ENCODE measurements at regions not wholly inside any gene's neighbourhood (a gene's known extent, or its start where the extent isn't known, plus 50 kb on each side); places are given as distances from the start of the nearest gene placed in this dataset.

GRCh38 chr1:178576841-178577240 is 63.9 kb downstream of the TEX35 start (continued):
- TF ChIP-seq REST (IDR thresholded peaks at IDR 0.05; ENCODE audit: unreplicated experiment) (no peak), CREB1 (CRISPR knock-in tag; IDR thresholded peaks at IDR 0.05; ENCODE audit: low read depth) (no peak)

GRCh38 chr1:178577882-178578281 is 65.0 kb downstream of the TEX35 start:
- no peaks in the 10 kb centered on the region for H3K79me2 ChIP-seq (replicated peaks; ENCODE audit: insufficient read depth)
- no peak overlapping the region for H3K4me3 Mint-ChIP-seq
- H3K4me1 Mint-ChIP-seq = peaks cover 68% of the 10 kb centered on the region
- no peak overlapping the region for H2AFZ ChIP-seq
- DNase-seq (ENCODE audit: low spot score) (no peak), ATAC-seq (no peak)
- H3K9me3 Mint-ChIP-seq = no peaks in the 10 kb centered on the region
- H3K27ac ChIP-seq (ENCODE audit: low read depth) = no peak overlapping the region
- H4K20me1 ChIP-seq (replicated peaks; ENCODE audit: insufficient read depth) = no peaks in the 10 kb centered on the region
- H3F3A ChIP-seq (replicated peaks; ENCODE audit: low read depth) = no peaks in the 10 kb centered on the region
- H3K4me1 ChIP-seq (ENCODE audit: insufficient read depth) = peaks cover 41% of the 10 kb centered on the region
- no peaks in the 10 kb centered on the region for H3K36me3 Mint-ChIP-seq (ENCODE audit: low read depth)
- no peaks in the 10 kb centered on the region for H3K27me3 ChIP-seq (ENCODE audit: insufficient read depth)
- no peaks in the 10 kb centered on the region for H3K36me3 ChIP-seq (ENCODE audit: insufficient read depth)
- no peak overlapping the region for H3K27ac Mint-ChIP-seq
- H3K4me3 ChIP-seq = no peak overlapping the region
- no peak overlapping the region for H3K4me2 ChIP-seq
- no peaks in the 10 kb centered on the region for H3K9me2 ChIP-seq (ENCODE audit: insufficient read depth)
- H3K27me3 Mint-ChIP-seq (ENCODE audit: insufficient read depth, low read depth, poor library complexity) = peaks cover 8% of the 10 kb centered on the region
- TF ChIP-seq NANOG (IDR thresholded peaks at IDR 0.05; ENCODE audit: borderline replicate concordance) (no peak), EZH2 (IDR thresholded peaks at IDR 0.05; ENCODE audit: low read depth, unreplicated experiment) (no peak), ZNF331 (CRISPR knock-in tag; IDR thresholded peaks at IDR 0.05; ENCODE audit: low read depth) (no peak), STAT1 (IDR thresholded peaks at IDR 0.05; ENCODE audit: unreplicated experiment) (no peak), REST (IDR thresholded peaks at IDR 0.05; ENCODE audit: unreplicated experiment) (no peak), CTCF (conservative IDR thresholded peaks at IDR 0.05; ENCODE audit: low read depth in 2 of 2) (no peak), ETS1 (IDR thresholded peaks at IDR 0.05) (no peak), EZH2phosphoT487 (IDR thresholded peaks at IDR 0.05; ENCODE audit: unreplicated experiment) (no peak), JUNB (IDR thresholded peaks at IDR 0.05; ENCODE audit: unreplicated experiment) (no peak)
